Mesothelial cell of epicardium (in vitro differentiated cells): ENCODE measurements at regions not wholly inside any gene's neighbourhood (a gene's known extent, or its start where the extent isn't known, plus 50 kb on each side); places are given as distances from the start of the nearest gene placed in this dataset.

Experiments
- DNase-seq, 2 experiments: peaks; one replicate each; pipeline ENCODE4 v3.0.0; 2021; ENCODE audit warnings: low spot score in 2 of 2; ENCODE audit not compliant: unreplicated experiment in 2 of 2
- H3K27ac Mint-ChIP-seq: 2 replicates; pipeline ENCODE4 v1.8.0; 2021; ENCODE audit warnings: mixed read lengths
- H3K27me3 Mint-ChIP-seq: 2 replicates; pipeline ENCODE4 v1.8.0; 2021; ENCODE audit warnings: low read depth, mixed read lengths
- H3K36me3 Mint-ChIP-seq: 2 replicates; pipeline ENCODE4 v1.8.0; 2021; ENCODE audit warnings: mixed read lengths
- H3K4me1 Mint-ChIP-seq: 2 replicates; pipeline ENCODE4 v1.8.0; 2021; ENCODE audit warnings: mixed read lengths
- H3K4me3 Mint-ChIP-seq: 2 replicates; pipeline ENCODE4 v1.8.0; 2021; ENCODE audit warnings: mild to moderate bottlenecking, moderate library complexity, mixed read lengths
- H3K9me3 Mint-ChIP-seq: 2 replicates; pipeline ENCODE4 v1.8.0; 2021; ENCODE audit warnings: mixed read lengths
- TF ChIP-seq, protein P1 (sequence below): fragments of 200-600 bp; sonication (generic); IDR thresholded peaks from one replicate; pipeline ENCODE4 v1.5.0; 2021; ENCODE audit warnings: antibody characterized with exemption; ENCODE audit not compliant: unreplicated experiment

DNA sequence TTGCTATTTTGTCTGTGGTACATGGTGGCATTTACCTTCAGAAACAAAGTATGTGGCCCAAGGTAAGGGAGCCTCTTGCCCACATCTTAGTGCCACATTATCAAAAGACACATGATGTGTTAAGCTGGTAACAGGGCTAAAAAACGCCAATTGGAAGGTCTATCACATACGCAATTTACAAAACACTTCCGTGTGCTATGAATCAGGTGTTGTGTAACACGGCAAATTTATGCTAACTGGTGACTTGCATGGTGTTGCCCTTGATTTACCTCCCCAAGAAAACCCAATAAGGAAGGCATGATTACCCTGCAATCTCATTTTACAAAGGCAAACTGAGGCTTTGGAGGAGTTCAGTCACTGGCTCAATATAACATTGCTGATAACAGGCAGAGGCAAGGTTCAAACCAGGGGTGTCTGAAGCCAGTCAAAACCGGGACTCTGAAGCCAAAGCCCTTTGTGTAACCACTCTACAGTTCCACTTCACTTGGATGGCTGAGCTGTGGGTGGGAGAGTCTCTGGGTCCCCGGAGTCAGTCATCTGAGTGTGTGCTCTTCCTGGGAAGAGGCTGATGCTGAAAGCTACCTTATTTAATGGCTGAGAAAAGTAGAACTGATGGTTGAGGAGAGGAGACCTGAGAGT is 103.9 kb upstream of the BCL6 start:
- no peak overlapping the region for H3K27ac Mint-ChIP-seq
- H3K36me3 Mint-ChIP-seq = no peaks in the 10 kb centered on the region
- peaks cover 5% of the 10 kb centered on the region for H3K4me1 Mint-ChIP-seq
- H3K27me3 Mint-ChIP-seq = no peaks in the 10 kb centered on the region
- H3K9me3 Mint-ChIP-seq = peaks cover 7% of the 10 kb centered on the region
- H3K4me3 Mint-ChIP-seq = no peak overlapping the region
- no peak for DNase-seq
- TF ChIP-seq, protein P1, sequence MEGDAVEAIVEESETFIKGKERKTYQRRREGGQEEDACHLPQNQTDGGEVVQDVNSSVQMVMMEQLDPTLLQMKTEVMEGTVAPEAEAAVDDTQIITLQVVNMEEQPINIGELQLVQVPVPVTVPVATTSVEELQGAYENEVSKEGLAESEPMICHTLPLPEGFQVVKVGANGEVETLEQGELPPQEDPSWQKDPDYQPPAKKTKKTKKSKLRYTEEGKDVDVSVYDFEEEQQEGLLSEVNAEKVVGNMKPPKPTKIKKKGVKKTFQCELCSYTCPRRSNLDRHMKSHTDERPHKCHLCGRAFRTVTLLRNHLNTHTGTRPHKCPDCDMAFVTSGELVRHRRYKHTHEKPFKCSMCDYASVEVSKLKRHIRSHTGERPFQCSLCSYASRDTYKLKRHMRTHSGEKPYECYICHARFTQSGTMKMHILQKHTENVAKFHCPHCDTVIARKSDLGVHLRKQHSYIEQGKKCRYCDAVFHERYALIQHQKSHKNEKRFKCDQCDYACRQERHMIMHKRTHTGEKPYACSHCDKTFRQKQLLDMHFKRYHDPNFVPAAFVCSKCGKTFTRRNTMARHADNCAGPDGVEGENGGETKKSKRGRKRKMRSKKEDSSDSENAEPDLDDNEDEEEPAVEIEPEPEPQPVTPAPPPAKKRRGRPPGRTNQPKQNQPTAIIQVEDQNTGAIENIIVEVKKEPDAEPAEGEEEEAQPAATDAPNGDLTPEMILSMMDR = no peak

GRCh38 chr3:187850258-187850921 is 105.1 kb upstream of the BCL6 start:
- TF ChIP-seq, protein P1 = no peak
- H3K27me3 Mint-ChIP-seq = no peaks in the 10 kb centered on the region
- no peaks in the 10 kb centered on the region for H3K4me1 Mint-ChIP-seq
- H3K36me3 Mint-ChIP-seq = no peaks in the 10 kb centered on the region
- peaks cover 7% of the 10 kb centered on the region for H3K9me3 Mint-ChIP-seq
- no peak overlapping the region for H3K4me3 Mint-ChIP-seq
- no peak overlapping the region for H3K27ac Mint-ChIP-seq
- no peak for DNase-seq

DNA sequence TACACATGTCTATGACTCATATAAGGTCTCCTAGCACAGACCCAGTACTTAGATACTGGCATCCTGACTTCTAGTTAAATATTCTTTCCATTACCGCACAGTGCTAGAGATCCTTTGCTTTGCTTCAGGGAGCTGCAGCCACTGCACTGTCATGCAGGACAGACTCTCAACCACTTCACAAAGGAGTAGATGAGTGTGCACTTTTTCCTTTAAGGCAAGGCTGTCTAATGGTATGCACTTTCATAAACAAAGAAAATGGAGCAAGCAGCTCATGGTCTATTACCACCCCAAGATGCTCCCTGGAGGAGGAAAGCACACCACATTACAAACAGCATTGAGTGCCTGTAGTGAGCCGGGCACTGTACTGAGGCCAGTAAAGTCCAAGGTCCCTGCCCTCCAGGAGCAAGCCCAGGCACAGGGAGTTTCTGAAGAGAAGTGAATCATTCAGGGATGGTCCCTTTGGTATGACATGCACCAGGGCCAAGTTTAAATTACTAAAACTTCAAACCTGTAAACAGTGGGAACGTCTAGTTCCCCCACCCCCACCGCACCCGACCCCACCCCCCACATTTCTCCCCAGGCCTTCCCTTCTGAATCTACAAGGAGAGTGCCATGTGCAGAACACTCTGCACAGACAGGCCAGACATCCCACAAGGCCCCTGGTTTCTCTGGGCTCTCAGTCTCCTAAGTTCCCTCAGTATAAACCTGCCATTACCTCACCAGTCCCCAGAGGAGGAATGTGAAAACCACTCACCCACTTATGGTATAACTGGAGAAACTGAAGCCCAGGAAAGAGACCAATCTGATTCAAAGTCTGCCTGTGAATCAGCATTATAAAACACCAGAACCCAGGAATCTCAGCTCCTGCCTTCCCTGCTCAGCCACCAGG is 107.8 kb upstream of the BCL6 start:
- Mint-ChIP-seq H3K9me3 (peaks cover 7% of the 10 kb centered on the region), H3K27ac (no peak overlapping the region), H3K4me3 (no peak overlapping the region), H3K4me1 (no peaks in the 10 kb centered on the region), H3K27me3 (no peaks in the 10 kb centered on the region), H3K36me3 (no peaks in the 10 kb centered on the region)
- TF ChIP-seq, protein P1 = no peak
- DNase-seq = no peak

GRCh38 chr3:187855131-187855530 is 109.9 kb upstream of the BCL6 start:
- Mint-ChIP-seq H3K36me3 (no peaks in the 10 kb centered on the region), H3K9me3 (peaks cover 7% of the 10 kb centered on the region), H3K27ac (no peak overlapping the region), H3K27me3 (no peaks in the 10 kb centered on the region), H3K4me3 (no peak overlapping the region), H3K4me1 (no peaks in the 10 kb centered on the region)
- DNase-seq = no peak
- TF ChIP-seq, protein P1 = no peak

DNA sequence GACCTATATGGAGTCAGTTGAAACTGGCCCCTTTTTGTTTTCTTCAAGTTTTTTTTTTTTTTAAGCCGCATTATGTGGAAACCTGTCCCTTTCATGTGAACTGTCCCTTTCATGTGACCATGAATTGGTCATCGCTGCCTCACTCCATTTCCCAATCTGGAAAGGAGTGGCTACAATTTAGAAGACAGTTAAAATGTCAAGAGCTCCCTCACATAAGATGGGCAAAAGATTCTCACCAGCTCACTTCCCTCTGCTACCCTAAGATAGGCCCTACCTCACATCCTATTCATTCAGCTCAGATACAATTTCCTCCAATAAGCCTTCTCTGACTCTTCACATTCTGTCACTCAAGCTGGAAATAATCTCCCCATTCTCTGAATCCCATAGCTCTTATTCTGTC is 111.3 kb upstream of the BCL6 start:
- TF ChIP-seq, protein P1 = no peak
- Mint-ChIP-seq H3K4me1 (no peaks in the 10 kb centered on the region), H3K9me3 (peaks cover 18% of the 10 kb centered on the region), H3K27me3 (no peaks in the 10 kb centered on the region), H3K36me3 (peaks cover 6% of the 10 kb centered on the region), H3K27ac (no peak overlapping the region), H3K4me3 (no peak overlapping the region)
- no peak for DNase-seq
